ENCODE measurements at regions not wholly inside any gene's neighbourhood (a gene's known extent, or its start where the extent isn't known, plus 50 kb on each side); places are given as distances from the start of the nearest gene placed in this dataset.

DNA sequence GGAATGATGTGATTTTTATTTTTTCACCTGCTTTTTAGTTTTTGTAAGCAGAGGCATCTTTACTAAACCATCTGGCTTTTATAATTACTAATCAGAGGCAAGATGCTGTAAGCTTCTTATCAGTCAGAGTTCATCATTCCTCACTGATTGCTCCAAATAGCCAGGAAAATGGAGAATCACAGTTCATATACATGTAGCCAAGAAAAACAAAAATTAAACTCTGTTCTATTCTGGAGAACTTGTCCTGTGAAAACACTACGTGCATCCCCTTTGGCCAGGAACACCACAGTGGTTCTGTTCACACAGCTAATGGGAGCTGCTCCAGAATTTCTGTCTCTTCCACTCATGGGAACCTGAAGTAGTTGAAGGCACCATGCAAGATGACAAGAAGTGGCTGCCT, 725.5 kb upstream of the CHRM3 start:
- Histone ChIP-seq H3K9me3 (ENCODE audit: low read length) (no peaks in the 10 kb centered on the region), H2AFZ (ENCODE audit: low read length) (no peak overlapping the region), H4K20me1 (ENCODE audit: insufficient read depth, low read length) (no peaks in the 10 kb centered on the region), H3K27ac (ENCODE audit: low read depth, low read length, poor library complexity, severe bottlenecking) (no peak overlapping the region), H3K9me2 (ENCODE audit: insufficient read depth, low read length) (no peaks in the 10 kb centered on the region), H3K36me3 (ENCODE audit: insufficient read depth, low read length) (no peaks in the 10 kb centered on the region), H3K79me2 (ENCODE audit: insufficient read depth, low read depth, low read length) (no peaks in the 10 kb centered on the region), H3K4me3 (ENCODE audit: low read depth, low read length, poor library complexity, severe bottlenecking) (no peak overlapping the region), H3K4me2 (ENCODE audit: low read length) (no peak overlapping the region), H3K4me1 (ENCODE audit: insufficient read depth, low read length, poor library complexity, severe bottlenecking) (no peaks in the 10 kb centered on the region)
- ChIA-PET POLR2A (interaction anchor here (1.3 kb wide), 1 partner anchor 19 kb away, joined by 3 read pairs; no protein-coding TSS in a partner anchor), CTCF (ENCODE audit: unreplicated experiment) (no interaction called here)
- TF ChIP-seq, protein P1, sequence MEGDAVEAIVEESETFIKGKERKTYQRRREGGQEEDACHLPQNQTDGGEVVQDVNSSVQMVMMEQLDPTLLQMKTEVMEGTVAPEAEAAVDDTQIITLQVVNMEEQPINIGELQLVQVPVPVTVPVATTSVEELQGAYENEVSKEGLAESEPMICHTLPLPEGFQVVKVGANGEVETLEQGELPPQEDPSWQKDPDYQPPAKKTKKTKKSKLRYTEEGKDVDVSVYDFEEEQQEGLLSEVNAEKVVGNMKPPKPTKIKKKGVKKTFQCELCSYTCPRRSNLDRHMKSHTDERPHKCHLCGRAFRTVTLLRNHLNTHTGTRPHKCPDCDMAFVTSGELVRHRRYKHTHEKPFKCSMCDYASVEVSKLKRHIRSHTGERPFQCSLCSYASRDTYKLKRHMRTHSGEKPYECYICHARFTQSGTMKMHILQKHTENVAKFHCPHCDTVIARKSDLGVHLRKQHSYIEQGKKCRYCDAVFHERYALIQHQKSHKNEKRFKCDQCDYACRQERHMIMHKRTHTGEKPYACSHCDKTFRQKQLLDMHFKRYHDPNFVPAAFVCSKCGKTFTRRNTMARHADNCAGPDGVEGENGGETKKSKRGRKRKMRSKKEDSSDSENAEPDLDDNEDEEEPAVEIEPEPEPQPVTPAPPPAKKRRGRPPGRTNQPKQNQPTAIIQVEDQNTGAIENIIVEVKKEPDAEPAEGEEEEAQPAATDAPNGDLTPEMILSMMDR (conservative IDR thresholded peaks at IDR 0.05; ENCODE audit: low read length) = no peak
- no peak for TF ChIP-seq EZH2phosphoT487 (IDR thresholded peaks at IDR 0.05; ENCODE audit: borderline replicate concordance, low read depth, low read length)
- intact Hi-C loops (cut with micrococcal nuclease; ENCODE audit: unreplicated experiment) = no loop called here
- no TSS peak for BruUV-seq (replicated peaks)
- no peak for DNase-seq (ENCODE audit: low spot score)

DNA sequence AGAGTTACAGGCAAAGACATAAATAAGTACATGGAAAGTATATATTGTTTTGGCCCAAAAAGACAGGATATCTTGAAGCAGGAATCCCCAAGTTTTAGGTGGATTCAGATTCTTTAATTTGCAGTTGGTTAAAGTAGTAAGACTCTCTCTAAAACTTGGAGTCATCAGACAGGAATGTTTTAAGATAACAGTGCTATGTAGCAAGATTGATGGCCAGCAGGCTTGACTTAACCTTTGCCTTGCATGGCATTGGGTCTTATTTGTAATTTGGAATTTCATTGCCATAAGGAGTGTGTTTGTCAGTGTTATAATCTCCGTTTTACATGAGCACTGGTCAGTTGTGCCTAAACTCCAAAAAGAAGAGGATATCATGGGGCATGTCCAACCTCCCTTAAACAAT, 727.6 kb upstream of the CHRM3 start:
- no peaks in the 10 kb centered on the region for H4K20me1 ChIP-seq (ENCODE audit: insufficient read depth, low read length)
- H3K79me2 ChIP-seq (ENCODE audit: insufficient read depth, low read depth, low read length) = no peaks in the 10 kb centered on the region
- H3K4me3 ChIP-seq (ENCODE audit: low read depth, low read length, poor library complexity, severe bottlenecking) = no peak overlapping the region
- no peak overlapping the region for H3K4me2 ChIP-seq (ENCODE audit: low read length)
- BruUV-seq (replicated peaks) = no TSS peak
- no peak for DNase-seq (ENCODE audit: low spot score)
- H3K9me2 ChIP-seq (ENCODE audit: insufficient read depth, low read length) = no peaks in the 10 kb centered on the region
- TF ChIP-seq EZH2phosphoT487 (IDR thresholded peaks at IDR 0.05; ENCODE audit: borderline replicate concordance, low read depth, low read length) = no peak
- TF ChIP-seq, protein P1 (conservative IDR thresholded peaks at IDR 0.05; ENCODE audit: low read length) = no peak
- CTCF ChIA-PET (ENCODE audit: unreplicated experiment) = no interaction called here
- POLR2A ChIA-PET = no interaction called here
- no peak overlapping the region for H3K27ac ChIP-seq (ENCODE audit: low read depth, low read length, poor library complexity, severe bottlenecking)
- H3K36me3 ChIP-seq (ENCODE audit: insufficient read depth, low read length) = no peaks in the 10 kb centered on the region
- no peaks in the 10 kb centered on the region for H3K4me1 ChIP-seq (ENCODE audit: insufficient read depth, low read length, poor library complexity, severe bottlenecking)
- intact Hi-C loops (cut with micrococcal nuclease; ENCODE audit: unreplicated experiment) = no loop called here
- H2AFZ ChIP-seq (ENCODE audit: low read length) = no peak overlapping the region
- no peaks in the 10 kb centered on the region for H3K9me3 ChIP-seq (ENCODE audit: low read length)

DNA sequence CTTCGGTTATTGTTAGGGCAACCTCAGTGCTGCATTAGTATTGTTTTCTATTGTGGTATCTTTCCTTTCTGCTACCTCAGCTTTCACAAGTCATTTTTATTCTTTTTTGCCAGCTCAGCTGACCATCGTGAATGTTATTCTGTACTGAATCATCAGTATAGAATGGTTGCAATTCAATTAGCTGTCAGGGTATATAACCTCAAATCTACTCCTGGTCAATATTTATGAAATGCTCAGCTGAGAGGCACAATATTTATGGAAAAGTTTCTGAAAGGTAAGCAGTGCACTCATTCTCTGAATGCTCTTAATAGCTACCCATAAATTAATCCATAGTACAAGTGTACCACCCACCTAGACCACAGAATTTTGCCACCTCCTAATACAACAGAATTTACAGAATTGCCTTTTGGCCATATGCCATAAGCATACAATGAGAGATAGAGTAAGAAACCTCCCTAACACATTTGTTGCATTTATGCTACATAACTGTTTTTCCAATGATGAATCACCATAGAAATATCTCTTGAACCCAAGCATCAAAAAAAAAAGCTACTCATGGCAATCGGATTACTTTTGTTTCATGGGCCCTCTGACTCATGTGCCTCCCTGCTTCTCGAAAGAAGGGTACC, 732.6 kb upstream of the CHRM3 start:
- BruUV-seq (replicated peaks) = no TSS peak
- no peaks in the 10 kb centered on the region for H3K4me1 ChIP-seq (ENCODE audit: insufficient read depth, low read length, poor library complexity, severe bottlenecking)
- H4K20me1 ChIP-seq (ENCODE audit: insufficient read depth, low read length) = no peaks in the 10 kb centered on the region
- H3K9me3 ChIP-seq (ENCODE audit: low read length) = no peaks in the 10 kb centered on the region
- H3K4me3 ChIP-seq (ENCODE audit: low read depth, low read length, poor library complexity, severe bottlenecking) = no peak overlapping the region
- no peaks in the 10 kb centered on the region for H3K36me3 ChIP-seq (ENCODE audit: insufficient read depth, low read length)
- no peak overlapping the region for H3K27ac ChIP-seq (ENCODE audit: low read depth, low read length, poor library complexity, severe bottlenecking)
- H3K79me2 ChIP-seq (ENCODE audit: insufficient read depth, low read depth, low read length) = no peaks in the 10 kb centered on the region
- DNase-seq (ENCODE audit: low spot score) = no peak
- H3K4me2 ChIP-seq (ENCODE audit: low read length) = no peak overlapping the region
- ChIA-PET POLR2A (no interaction called here), CTCF (ENCODE audit: unreplicated experiment) (no interaction called here)
- intact Hi-C loops (cut with micrococcal nuclease; ENCODE audit: unreplicated experiment) = no loop called here
- no peak overlapping the region for H2AFZ ChIP-seq (ENCODE audit: low read length)
- H3K9me2 ChIP-seq (ENCODE audit: insufficient read depth, low read length) = no peaks in the 10 kb centered on the region
- TF ChIP-seq EZH2phosphoT487 (IDR thresholded peaks at IDR 0.05; ENCODE audit: borderline replicate concordance, low read depth, low read length) = no peak
- TF ChIP-seq, protein P1 (conservative IDR thresholded peaks at IDR 0.05; ENCODE audit: low read length) = no peak

All from OCI-LY7 (cell line).